ENCODE measurements at regions not wholly inside any gene's neighbourhood (a gene's known extent, or its start where the extent isn't known, plus 50 kb on each side); places are given as distances from the start of the nearest gene placed in this dataset.

DNA sequence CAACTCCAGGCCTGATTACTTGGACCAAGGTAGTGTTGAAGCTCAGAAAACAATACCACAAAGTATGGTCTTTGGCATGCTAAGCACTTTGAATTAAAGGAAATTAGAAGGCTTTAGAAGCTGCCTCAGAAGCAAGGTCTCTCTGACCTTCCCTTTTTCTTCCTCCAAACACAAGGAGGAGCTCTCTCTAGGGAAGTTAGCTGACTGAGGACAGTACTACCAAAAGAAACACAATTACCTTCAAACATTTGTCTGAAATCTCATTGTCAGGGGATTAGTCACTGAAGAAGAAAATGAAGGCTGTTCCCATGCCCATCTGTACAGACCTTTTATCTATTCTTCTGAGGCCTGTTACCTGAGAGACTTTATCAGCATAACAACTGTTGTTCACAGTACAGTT lies 279.3 kb downstream of the CDH20 start:
- Histone ChIP-seq H3K27ac (ENCODE audit: insufficient read depth, low read depth, low read length) (no peak overlapping the region), H3K9ac (replicated peaks; ENCODE audit: extremely low read depth, insufficient read depth, low read length) (no peak overlapping the region), H3K4me3 (replicated peaks in 1 of 3; ENCODE audit: insufficient read depth in 1 of 3, low read depth in 1 of 3, low read length in 3 of 3) (no peak overlapping the region), H3K4me2 (ENCODE audit: insufficient read depth, low read length) (no peak overlapping the region), H3K9me3 (replicated peaks; ENCODE audit: control insufficient read depth, insufficient read depth, low read length) (no peaks in the 10 kb centered on the region), H3K4me1 (ENCODE audit: control insufficient read depth, extremely low read depth, insufficient read depth, low read length) (peaks cover 18% of the 10 kb centered on the region), H2AFZ (ENCODE audit: low read depth, low read length) (no peak overlapping the region), H3K79me2 (ENCODE audit: control insufficient read depth, insufficient read depth, low read length) (no peaks in the 10 kb centered on the region), H3K27me3 (ENCODE audit: control insufficient read depth in 2 of 2, insufficient read depth in 2 of 2, low read length in 2 of 2) (no peaks in the 10 kb centered on the region), H3K9me1 (replicated peaks; ENCODE audit: control insufficient read depth, extremely low read depth, insufficient read depth, low read length) (no peaks in the 10 kb centered on the region), H4K20me1 (replicated peaks; ENCODE audit: control insufficient read depth, extremely low read depth, insufficient read depth, low read length) (no peaks in the 10 kb centered on the region), H3K36me3 (ENCODE audit: control insufficient read depth in 2 of 2, extremely low read depth in 1 of 2, insufficient read depth in 2 of 2, low read length in 2 of 2) (no peaks in the 10 kb centered on the region)
- ChIA-PET POLR2A (interaction anchor here (0.6 kb wide), 1 partner anchor 14 kb away, joined by 3 read pairs; no protein-coding TSS in a partner anchor), CTCF (interaction anchor here (0.7 to 1.9 kb wide), 12 partner anchors 9 to 519 kb away, joined by 3 to 9 read pairs (median 4); no protein-coding TSS in a partner anchor)
- dilution Hi-C loops (cut with MboI; ENCODE audit: extremely low pct_ligation_motif_present, low sequenced_read_pairs): no loop called here
- intact Hi-C loops (cut with micrococcal nuclease): no loop called here
- DNase-seq (ENCODE audit: low read depth, low spot score) (no peak), FAIRE-seq (no peak)
- TF ChIP-seq, protein P1, sequence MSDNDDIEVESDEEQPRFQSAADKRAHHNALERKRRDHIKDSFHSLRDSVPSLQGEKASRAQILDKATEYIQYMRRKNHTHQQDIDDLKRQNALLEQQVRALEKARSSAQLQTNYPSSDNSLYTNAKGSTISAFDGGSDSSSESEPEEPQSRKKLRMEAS (IDR thresholded peaks at IDR 0.05; ENCODE audit: insufficient read depth, insufficient read length): no peak
- peak in 1 of 2 donors; percentile 11 for TF ChIP-seq CTCF (IDR thresholded peaks at IDR 0.05; ENCODE audit: extremely low read depth in 1 of 2, insufficient read depth in 1 of 2, low read depth in 1 of 2, low read length in 2 of 2)
- BruUV-seq (replicated peaks): no TSS peak

DNA sequence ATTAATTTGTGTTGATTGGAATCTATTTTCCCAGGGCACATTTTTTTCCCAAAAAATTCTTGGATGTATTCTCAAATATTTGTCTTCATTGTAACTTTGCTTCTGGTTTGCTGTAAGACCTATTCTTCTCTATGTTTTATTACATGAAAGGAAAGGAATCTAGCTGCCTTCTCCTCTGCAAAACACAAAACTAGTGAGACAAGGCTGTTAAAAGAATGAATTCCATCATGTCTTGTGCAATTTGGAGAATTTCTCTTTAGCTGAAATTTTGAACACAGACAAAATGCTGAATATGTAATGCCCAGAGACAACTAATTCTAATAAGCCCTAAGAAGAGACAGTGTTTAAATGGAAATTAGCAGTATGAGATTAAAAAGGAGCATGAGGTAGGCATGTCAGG lies 275.9 kb downstream of the CDH20 start:
- BruUV-seq (replicated peaks): no TSS peak
- peaks cover 48% of the 10 kb centered on the region for H3K4me1 ChIP-seq (ENCODE audit: control insufficient read depth, extremely low read depth, insufficient read depth, low read length)
- no peaks in the 10 kb centered on the region for H3K9me3 ChIP-seq (replicated peaks; ENCODE audit: control insufficient read depth, insufficient read depth, low read length)
- intact Hi-C loops (cut with micrococcal nuclease) (loop anchor here (5.0 to 10.0 kb wide), 3 partner anchors 627 to 1707 kb away; no protein-coding TSS in a partner anchor), dilution Hi-C loops (cut with MboI; ENCODE audit: extremely low pct_ligation_motif_present, low sequenced_read_pairs) (no loop called here)
- ChIA-PET CTCF (interaction anchor here (1.0 to 5.4 kb wide), 7 partner anchors 20 to 522 kb away, joined by 3 to 43 read pairs (median 5); partner anchors contain the start of gene RNF152), POLR2A (interaction anchor here (1.0 kb wide), 1 partner anchor 16 kb away, joined by 5 read pairs; no protein-coding TSS in a partner anchor)
- H3K79me2 ChIP-seq (ENCODE audit: control insufficient read depth, insufficient read depth, low read length): peaks cover 2% of the 10 kb centered on the region
- FAIRE-seq (no peak), DNase-seq (ENCODE audit: low read depth, low spot score) (no peak)
- no peak overlapping the region for H3K4me2 ChIP-seq (ENCODE audit: insufficient read depth, low read length)
- no peaks in the 10 kb centered on the region for H3K9me1 ChIP-seq (replicated peaks; ENCODE audit: control insufficient read depth, extremely low read depth, insufficient read depth, low read length)
- H4K20me1 ChIP-seq (replicated peaks; ENCODE audit: control insufficient read depth, extremely low read depth, insufficient read depth, low read length): no peaks in the 10 kb centered on the region
- no peak overlapping the region for H3K4me3 ChIP-seq (replicated peaks in 1 of 3; ENCODE audit: insufficient read depth in 1 of 3, low read depth in 1 of 3, low read length in 3 of 3)
- H2AFZ ChIP-seq (ENCODE audit: low read depth, low read length): no peak overlapping the region
- H3K36me3 ChIP-seq (ENCODE audit: control insufficient read depth in 2 of 2, extremely low read depth in 1 of 2, insufficient read depth in 2 of 2, low read length in 2 of 2): no peaks in the 10 kb centered on the region
- no peak for TF ChIP-seq POLR2AphosphoS5 (IDR thresholded peaks at IDR 0.05; ENCODE audit: insufficient read depth, low read depth, low read length)
- H3K27me3 ChIP-seq (ENCODE audit: control insufficient read depth in 2 of 2, insufficient read depth in 2 of 2, low read length in 2 of 2): no peaks in the 10 kb centered on the region
- H3K27ac ChIP-seq (ENCODE audit: insufficient read depth, low read depth, low read length): peak overlapping the region; percentile 97
- H3K9ac ChIP-seq (replicated peaks; ENCODE audit: extremely low read depth, insufficient read depth, low read length): no peak overlapping the region

Measured in endothelial cell of umbilical vein (primary cell).